Endometrium (tissue), 2 donors: ENCODE measurements at regions not wholly inside any gene's neighbourhood (a gene's known extent, or its start where the extent isn't known, plus 50 kb on each side); places are given as distances from the start of the nearest gene placed in this dataset.

Experiments
- FAIRE-seq: peaks from 2 replicates; lab custom pipeline; 2012; peaks lifted over from hg19 to GRCh38; lab: Jason Lieb, UNC
- donor health status: control.
- donor health status: control.

GRCh38 chr5:115686738-115687074 is 60.9 kb upstream of the TMED7 start:
- FAIRE-seq: no peak

DNA sequence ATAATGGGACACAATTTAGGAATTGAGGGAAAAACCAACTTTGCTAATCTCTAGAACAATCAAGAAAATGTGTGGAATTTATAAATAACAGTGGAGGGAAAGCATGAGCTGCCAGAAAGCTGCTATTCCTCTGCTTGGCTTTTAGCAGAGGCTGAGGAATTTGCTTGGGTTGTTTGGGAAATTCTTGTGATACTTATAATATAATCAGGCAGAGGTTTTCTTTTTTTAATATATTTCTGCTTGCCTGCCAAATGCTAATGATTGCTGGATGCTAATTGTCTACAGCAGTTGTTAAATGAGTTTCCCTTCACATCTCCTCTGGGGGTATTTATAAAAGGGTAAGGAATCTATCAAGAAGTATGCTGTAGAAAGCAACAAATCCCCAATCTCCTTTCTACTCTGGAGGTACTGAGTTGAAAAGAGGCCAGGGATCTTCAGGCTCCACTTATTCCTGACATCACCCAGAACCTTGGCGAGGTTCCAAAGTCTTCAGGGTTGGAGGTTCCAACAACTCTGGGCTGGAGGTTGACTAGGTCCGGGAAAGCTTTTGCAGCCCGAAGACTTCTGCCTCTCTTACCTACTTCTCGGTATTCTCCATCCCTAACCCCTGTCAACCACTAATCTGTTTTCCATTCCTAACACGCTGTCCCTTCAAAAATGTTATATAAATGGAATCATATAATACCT is 60.4 kb upstream of the TMED7 start:
- FAIRE-seq: peak; percentile 96

DNA sequence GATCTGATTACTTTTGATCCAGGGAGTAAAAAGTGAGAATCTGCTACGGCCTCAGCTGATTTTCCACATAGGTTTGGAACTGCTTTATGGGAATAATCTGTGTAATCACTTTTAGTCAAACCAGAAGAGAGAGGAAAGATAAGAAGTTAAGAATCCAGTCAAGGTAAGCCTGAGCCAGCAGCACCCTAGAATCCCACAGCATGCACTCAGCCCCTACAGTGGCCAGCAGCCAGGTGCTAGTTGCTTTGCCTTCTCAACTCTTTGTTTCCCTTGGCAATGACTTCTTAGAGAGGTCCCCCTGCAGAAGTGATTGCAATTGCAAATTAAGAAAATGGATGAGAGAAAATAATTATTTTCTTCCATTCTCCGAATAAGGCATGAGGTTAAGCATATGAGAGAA is 59.7 kb upstream of the TMED7 start:
- no peak for FAIRE-seq

GRCh38 chr5:115684513-115685037 is 58.7 kb upstream of the TMED7 start:
- FAIRE-seq: no peak

DNA sequence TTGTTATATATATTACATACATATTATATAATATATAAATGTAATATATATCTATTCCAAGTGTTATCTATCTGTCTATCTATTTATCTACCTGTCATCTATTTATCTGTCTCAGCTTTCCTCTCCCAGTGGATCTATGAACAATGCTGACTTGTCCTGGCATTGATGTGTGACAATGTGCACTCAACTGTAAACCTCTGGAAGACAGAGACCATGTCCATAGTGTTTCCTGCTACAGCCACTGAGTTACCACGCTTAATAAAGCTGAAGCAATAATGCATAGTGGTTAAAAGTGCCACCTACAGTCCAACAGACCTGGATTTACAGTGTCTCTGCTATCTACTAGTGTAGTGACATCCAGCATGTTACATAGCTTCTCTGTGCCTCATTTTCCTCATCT is 57.2 kb upstream of the TMED7 start:
- FAIRE-seq: no peak
